Transverse colon (tissue), 4 donors: ENCODE measurements at regions not wholly inside any gene's neighbourhood (a gene's known extent, or its start where the extent isn't known, plus 50 kb on each side); places are given as distances from the start of the nearest gene placed in this dataset.

Experiments used
- EP300 ChIP-seq: sonication (generic); formaldehyde crosslinking; IDR thresholded peaks from one replicate; pipeline ENCODE4 v1.6.1; 2017; ENCODE audit warnings: antibody characterized with exemption, low read depth
- POLR2A ChIP-seq: fragments of 450-650 bp; IDR thresholded peaks from one replicate; pipeline ENCODE4 v1.6.1; 2016; ENCODE audit warnings: antibody characterized with exemption, mild to moderate bottlenecking, moderate library complexity
- POLR2AphosphoS5 ChIP-seq, 3 donors: sonication (generic); formaldehyde crosslinking; IDR thresholded peaks; one replicate each; pipeline ENCODE4 v1.6.1; 2016; ENCODE audit warnings: antibody characterized with exemption in 3 of 3
- TF ChIP-seq, protein P1 (sequence below), 5 experiments: fragments of 200-600 bp in 3 of 5; fragments of 450-650 bp in 2 of 5; sonication (generic) in 3 of 5; IDR thresholded peaks; 1 replicate in 2 of 5; 2 replicates in 3 of 5; pipeline ENCODE4 v1.5.1; 2016 to 2017; ENCODE audit warnings: antibody characterized with exemption in 5 of 5, inconsistent platforms in 3 of 5, mild to moderate bottlenecking in 2 of 5, moderate library complexity in 1 of 5

DNA sequence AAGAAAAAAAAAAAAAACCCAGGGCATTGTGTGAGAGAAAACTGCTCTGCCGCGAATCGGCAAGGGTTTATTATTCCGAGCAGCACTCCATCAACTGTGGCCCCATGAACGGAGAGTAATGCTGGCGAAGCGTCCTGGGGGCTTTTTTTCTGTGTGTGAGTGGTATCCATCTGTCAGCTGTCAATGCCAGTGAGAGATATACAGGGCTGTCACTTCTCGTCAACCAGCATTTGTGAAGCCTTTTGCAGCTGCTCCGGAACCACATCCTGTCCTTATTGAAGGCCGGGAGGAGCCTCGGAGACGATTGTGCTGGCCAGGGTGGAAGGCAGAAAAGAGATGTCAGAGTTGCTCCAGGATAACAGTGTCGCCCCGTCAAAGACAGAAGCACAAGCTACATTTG is 356.9 kb upstream of the SMIM21 start:
- TF ChIP-seq, protein P1, sequence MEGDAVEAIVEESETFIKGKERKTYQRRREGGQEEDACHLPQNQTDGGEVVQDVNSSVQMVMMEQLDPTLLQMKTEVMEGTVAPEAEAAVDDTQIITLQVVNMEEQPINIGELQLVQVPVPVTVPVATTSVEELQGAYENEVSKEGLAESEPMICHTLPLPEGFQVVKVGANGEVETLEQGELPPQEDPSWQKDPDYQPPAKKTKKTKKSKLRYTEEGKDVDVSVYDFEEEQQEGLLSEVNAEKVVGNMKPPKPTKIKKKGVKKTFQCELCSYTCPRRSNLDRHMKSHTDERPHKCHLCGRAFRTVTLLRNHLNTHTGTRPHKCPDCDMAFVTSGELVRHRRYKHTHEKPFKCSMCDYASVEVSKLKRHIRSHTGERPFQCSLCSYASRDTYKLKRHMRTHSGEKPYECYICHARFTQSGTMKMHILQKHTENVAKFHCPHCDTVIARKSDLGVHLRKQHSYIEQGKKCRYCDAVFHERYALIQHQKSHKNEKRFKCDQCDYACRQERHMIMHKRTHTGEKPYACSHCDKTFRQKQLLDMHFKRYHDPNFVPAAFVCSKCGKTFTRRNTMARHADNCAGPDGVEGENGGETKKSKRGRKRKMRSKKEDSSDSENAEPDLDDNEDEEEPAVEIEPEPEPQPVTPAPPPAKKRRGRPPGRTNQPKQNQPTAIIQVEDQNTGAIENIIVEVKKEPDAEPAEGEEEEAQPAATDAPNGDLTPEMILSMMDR (IDR thresholded peaks at IDR 0.05): no peak
- no peak for TF ChIP-seq POLR2A
- no peak for TF ChIP-seq EP300
- TF ChIP-seq POLR2AphosphoS5 (IDR thresholded peaks at IDR 0.05): no peak
